ENCODE measurements at regions not wholly inside any gene's neighbourhood (a gene's known extent, or its start where the extent isn't known, plus 50 kb on each side); places are given as distances from the start of the nearest gene placed in this dataset.
A peak's percentile ranks its signal among the peaks of the same experiment; 100 is the strongest.

GRCh38 chr17:34412965-34413441 lies 50.0 kb upstream of the CCL1 start (continued):
- TF ChIP-seq DPF2 (IDR thresholded peaks at IDR 0.05) (peak; percentile 65; the same call in 1 of the 2 replicates), GTF2E2 (tag; IDR thresholded peaks at IDR 0.05) (no peak), ZBTB34 (CRISPR knock-in tag; IDR thresholded peaks at IDR 0.05) (no peak), ARID1B (IDR thresholded peaks at IDR 0.05) (peak; percentile 61), NCOA6 (IDR thresholded peaks at IDR 0.05) (no peak), EZH2 (IDR thresholded peaks at IDR 0.05; ENCODE audit: borderline replicate concordance, low read depth, low read length) (no peak), ZNF592 (IDR thresholded peaks at IDR 0.05) (0 out of 2 replicates have a peak, but pooled peaks have one; percentile 71), BCOR (IDR thresholded peaks at IDR 0.05) (no peak), TEAD1 (CRISPR knock-in tag; IDR thresholded peaks at IDR 0.05) (no peak), ARID3A (IDR thresholded peaks at IDR 0.05; ENCODE audit: borderline replicate concordance, low read depth, low read length) (0 out of 2 replicates have a peak, but pooled peaks have one; percentile 59), FOXO4 (CRISPR knock-in tag; IDR thresholded peaks at IDR 0.05) (no peak), SAFB2 (IDR thresholded peaks at IDR 0.05; ENCODE audit: borderline replicate concordance, low read depth, low read length, severe bottlenecking) (no peak), ZNF764 (CRISPR knock-in tag; IDR thresholded peaks at IDR 0.05; ENCODE audit: low read depth) (no peak), NFIC (IDR thresholded peaks at IDR 0.05) (no peak), ZNF79 (CRISPR knock-in tag; IDR thresholded peaks at IDR 0.05; ENCODE audit: low read depth) (no peak), EP300 (IDR thresholded peaks at IDR 0.05; ENCODE audit: low read length) (peak; percentile 72; the same call in 1 of the 2 replicates), MAFG (tag; conservative IDR thresholded peaks at IDR 0.05) (peak; percentile 100), PTRF (tag; IDR thresholded peaks at IDR 0.05) (0 out of 2 replicates have a peak, but pooled peaks have one; percentile 2), NR3C1 (CRISPR knock-in tag; IDR thresholded peaks at IDR 0.05) (no peak)
